HT1080 (cell line): ENCODE measurements at regions not wholly inside any gene's neighbourhood (a gene's known extent, or its start where the extent isn't known, plus 50 kb on each side); places are given as distances from the start of the nearest gene placed in this dataset.
"Not testable (repeated sequence)": the region's sequence is repeated elsewhere in the genome, so short reads cannot be mapped to it uniquely, and the experiment has no call there.

Experiments
- DNase-seq: peaks from one replicate; pipeline ENCODE4 v3.0.0-alpha.2; 2015; ENCODE audit warnings: low read depth

DNA sequence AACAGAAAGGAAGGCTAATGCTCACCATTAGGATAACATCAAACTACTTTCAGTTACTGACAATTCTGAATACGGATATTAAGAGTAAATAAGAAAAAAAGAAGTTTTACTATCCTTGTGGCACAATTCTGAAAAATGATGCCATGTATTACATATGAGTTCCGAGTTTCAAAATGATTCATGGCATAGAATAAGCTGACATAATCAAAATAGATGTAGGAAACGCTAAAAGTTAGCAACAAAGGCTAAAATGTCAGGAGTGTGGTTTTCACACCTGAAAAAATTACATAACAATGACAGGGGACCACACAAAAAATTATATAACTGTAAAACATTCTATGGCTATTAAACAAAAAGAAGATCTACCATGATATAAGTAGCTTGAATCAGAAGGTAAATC lies 1131.9 kb downstream of the OTOL1 start:
- no peak for DNase-seq

DNA sequence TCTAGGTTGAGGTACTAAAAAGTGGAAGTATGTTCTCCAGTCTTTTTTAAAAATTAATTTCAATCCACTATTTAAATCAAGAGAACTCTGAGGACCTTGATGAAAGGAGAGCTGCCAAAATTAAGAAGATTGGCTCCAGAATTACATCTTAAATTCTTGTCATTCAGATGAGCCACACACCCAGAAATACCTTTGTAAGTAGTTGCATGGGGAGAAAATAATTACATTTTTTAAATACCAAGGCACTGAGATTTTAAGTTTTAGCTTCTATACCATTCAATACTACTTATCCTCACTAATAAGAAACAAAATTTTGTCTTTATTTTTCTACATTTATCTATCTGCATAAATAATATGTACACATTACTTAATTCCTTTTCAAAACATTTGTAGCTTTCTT lies 1132.8 kb downstream of the OTOL1 start:
- DNase-seq: no peak

DNA sequence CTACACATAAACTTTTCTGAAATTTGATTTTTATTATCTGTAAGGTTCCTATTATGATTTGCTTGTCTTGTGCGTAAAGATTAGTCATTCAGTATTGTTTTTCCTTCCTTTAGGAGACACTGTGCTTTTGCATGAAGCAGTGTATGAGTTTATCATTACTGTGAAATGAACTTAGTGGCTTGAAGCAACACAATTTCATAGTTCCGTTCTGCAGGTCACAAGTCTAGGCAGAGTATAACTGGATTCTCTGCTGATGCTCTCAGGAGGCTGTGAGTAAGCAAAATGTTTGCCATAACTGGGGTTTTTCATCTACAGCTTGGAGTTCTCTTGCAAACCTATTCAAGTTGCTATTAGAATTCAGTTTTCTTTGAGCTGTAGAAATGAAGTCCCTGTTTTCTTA lies 1136.1 kb downstream of the OTOL1 start:
- DNase-seq: no peak

DNA sequence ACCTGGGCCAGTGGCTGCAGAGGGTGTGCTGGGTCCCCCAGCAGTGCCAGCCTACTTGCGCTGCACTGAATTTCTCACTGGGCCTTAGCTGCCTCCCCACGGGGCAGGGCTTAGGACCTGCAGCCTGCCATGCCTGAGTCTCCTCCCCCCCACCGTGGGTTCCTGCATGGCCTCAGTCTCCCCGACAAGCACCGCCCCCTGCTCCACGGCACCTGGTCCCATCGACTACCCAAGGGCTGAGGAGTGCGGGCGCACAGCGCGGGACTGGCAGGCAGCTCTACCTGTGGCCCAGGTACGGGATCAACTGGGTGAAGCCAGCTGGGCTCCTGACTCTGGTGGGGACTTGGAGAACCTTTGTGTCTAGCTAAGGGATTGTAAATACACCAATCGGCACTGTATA lies 1143.6 kb downstream of the OTOL1 start:
- DNase-seq: not testable (repeated sequence)

DNA sequence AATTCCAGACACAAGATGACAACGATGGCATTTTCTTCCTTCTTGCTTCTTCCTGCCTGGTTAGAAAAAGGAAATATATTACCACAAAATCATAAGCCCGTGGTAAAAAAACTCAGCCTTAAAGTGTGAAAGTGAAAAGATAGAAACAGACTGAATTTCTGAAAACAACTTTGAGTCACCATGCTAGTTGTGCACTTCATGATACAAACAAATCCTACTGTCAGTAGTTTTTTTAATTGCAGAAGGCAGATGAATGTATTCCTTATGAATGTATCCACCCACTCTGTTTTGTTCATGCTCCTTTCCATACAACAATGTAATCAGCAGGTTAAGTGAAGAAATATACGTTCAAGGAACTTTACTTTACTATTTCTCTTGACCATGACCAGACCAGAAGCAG lies 1144.7 kb downstream of the OTOL1 start:
- no peak for DNase-seq

DNA sequence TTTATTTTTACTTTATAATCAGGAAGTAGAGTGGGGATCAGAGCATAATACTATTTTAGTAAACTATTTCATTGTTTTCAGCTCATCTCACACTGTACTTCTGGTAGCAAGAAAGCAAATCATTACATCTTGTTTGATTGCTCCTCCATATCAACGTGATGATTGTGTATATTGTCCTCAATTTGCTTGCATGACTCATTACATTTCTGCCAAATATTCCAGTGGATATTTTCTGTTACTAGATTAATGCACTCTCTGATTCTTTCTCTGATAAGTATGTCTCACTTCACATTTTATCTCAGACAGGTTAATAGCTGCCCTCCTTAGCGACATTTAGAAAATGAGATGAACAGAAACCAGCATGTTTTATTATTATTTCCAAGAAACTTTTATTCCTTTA lies 1145.3 kb downstream of the OTOL1 start:
- no peak for DNase-seq

DNA sequence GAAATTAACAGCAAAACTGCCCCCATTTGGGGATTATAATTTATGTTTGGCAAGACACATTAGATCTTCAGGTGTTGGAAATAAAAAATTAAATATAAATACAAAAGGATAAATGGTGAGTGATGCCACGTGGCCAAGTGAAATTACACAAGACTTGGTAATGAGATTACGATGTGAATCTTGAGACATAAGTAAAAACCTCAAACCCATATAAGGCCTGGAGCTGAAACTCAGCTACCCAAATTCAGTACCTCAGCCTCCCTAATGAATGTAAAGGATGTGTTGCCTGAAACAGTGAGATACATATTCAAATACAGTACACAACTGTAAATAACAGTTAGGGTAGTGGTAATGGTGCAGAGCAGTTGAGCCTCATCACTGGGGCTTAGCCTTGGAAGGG lies 1146.6 kb downstream of the OTOL1 start:
- DNase-seq: no peak

DNA sequence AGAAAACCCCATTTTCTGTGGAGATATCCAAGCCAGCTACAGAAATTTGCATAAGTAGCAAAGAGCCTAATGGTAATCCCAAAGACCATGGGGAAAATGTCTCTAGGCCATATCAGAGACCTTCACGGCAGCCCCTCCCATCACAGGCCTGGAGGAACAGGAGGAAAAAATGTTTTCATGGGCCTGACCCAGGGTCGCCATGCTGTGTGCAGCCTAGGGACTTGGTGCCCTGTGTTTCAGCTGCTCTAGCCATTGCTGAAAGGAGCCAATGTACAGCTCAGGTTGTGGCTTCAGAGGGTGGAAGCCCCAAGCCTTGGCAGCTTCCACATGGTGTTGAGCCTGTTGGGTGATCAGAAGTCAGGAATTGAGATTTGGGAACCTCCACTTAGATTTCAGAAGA lies 1150.7 kb downstream of the OTOL1 start:
- no peak for DNase-seq

DNA sequence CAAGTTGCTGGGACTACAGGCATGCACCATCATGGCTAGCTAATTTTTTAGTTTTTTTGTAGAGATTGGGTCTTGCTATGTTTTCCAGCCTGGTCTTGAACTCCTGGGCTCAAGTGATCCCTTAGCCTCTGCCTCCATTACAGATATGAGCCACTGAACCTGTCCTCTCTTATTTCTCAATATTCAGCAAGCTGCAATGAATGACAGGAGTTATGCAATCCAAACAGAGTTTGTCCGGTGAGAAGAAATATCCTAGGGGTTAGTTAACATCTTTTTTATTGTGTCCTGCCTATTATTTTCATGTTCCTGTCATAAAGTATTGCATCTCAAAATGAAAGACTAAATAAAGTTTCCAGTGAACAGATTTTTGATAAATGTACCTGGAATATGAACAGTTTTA lies 1161.4 kb downstream of the OTOL1 start:
- DNase-seq: no peak

DNA sequence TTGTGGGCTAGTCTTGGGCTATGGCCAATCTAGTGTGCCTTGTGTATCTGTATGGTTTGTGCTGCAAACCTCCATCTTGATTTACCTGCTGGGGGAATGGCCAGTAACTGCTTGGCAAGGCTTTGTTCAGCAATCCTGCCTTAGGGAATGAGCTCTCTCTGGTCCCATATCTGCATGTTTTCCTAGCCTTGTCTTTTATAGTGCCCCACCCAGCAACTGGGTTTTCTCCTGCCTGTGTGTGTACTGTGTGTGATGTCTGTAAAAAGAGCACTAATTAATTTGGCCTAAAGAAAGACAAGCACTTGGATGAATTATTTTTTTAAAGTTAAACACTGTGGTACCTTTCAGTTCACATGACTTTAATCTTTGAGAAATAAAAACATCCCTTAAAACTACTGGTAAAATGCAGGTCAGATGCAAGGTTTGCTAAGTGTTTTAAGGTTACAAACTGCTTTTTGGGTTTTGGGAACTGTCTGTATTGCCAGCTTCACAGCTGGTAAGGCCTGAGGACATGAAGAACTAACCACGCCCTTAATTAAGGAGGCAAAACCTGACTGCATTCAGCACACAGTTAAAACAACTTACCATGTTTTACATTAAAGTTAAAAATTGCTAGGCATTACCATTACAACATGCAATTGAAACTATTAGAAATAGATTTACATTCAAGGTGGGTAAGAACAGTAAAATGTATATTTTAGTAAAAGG lies 1169.2 kb downstream of the OTOL1 start:
- no peak for DNase-seq

DNA sequence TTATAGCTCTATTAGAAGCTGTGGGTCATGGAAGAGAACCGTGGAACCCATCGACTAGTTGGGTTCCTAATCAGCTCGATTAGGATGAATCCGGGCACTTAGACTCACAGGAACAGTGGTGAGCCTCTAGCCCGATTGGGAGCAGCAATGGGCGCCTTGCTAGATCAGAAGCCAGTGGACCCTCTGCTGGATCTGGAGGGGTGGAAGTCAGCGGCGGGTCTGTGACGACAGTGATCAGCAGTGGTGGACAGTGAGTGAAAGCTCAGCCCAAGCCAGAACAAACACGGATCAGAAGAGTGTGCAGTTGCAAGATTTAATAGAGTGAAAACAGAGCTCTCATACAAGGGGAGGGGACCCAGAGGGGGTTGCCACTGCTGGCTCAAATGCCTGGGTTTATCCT lies 1170.2 kb downstream of the OTOL1 start:
- DNase-seq: no peak

DNA sequence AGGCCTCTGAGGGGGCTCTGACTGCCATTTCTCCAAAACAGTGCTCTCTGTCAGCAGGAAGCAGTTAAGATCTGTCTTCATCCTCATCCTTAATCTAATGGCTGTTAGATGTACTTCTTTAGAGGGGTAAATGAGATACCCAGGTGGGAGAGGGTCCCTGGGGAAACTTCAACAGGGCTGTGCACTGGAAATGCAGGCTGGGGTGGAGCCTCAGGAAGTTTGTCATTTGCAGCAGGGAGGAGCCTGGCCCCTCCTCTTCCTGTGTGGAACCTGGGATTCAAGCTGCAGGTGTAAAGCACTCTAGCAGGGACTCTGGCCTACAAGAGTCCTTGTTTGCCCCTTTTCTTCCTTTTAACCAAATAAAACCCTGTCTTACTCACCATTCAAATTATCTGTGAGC lies 1173.6 kb downstream of the OTOL1 start:
- DNase-seq: no peak

DNA sequence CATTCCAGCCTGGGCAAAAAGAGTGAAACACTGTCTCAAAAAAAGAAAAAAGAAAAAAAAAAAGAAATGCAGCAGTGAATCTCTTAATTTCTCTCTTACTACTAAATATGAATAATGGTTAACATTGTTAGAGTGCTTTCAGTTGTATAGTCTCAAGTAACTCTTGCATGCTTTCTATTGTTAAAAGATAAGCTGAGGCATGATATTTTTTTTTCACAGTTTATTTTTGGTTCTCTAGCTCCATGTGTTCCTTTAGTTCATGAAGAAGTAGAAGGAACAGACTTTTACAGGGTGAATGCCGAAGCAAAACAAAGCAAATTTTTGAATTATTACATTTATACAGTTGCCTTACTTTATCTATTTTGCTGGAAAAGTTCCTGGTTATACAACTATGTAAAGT lies 1180.9 kb downstream of the OTOL1 start:
- DNase-seq: no peak

DNA sequence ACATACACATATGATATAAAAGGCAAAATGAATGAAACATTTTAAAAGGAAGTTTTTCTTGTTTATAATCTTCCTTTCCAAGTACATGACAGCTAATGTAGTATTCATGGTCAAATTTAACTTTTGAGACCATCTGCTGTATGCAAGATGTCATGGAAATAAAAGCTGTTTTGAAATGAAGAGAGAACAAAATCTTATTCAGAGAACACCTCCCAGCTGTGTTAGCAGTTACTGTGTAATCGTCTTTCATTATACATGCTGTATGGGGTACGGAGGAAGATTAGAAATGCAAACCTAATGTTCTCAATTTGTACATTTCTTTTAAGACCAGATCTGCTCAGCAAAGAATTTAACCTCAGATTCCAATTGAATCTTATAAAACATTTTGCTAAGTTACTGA lies 1182.3 kb downstream of the OTOL1 start:
- no peak for DNase-seq

DNA sequence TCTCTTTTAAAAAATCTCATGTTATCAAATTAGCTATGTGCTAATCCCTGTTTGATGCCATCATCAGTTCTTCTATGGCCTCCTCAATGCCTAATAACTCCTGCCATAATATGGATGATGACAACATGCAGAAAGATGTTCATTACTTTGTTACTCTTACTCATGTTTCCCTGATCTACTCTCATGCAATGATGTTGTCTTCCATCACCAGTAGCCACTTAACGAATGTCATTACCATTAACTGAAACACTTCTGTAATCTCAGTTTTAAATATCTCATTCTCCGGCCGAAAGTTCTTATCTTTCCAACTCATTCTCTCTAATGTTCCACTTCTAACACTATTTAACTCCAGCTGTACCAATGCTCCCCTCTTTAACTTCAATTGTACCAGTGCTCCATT lies 1187.7 kb downstream of the OTOL1 start:
- DNase-seq: no peak

DNA sequence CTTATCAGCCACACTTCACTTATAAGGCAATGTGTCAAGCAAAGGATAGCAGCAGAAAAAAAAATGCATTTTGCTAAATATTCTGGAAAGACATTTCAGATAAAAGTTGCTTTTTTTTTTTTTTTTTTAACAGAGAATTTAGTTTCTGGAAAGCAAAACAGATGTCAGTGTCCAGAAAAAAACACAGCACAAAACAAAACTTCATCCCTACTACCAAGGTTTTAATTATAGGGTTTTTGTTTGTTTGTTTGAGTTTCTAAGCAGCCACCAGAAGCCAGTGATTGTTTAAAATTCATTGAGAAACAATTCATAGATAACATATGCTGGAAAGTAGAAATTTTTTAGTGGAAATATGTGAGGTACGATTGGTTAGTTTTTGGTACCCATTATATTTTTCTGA lies 1202.7 kb downstream of the OTOL1 start:
- DNase-seq: no peak

DNA sequence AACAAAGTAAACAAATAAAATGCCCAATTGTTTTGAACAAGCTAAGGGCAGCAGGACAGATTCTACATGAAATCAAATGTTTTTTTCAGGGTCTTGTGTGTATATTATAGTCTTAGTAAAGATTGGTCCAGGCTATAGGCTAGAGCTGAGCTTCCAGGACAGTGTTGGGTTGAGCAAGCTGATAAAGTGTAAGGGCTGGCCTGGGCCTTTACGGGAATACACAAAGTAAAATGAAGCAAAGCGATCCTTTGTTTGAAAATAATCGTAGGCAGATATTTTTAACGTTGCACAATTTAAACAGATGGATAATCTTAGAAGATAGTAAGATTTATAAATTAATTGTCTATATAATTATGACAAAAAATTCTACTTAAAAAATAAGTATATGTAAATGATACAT lies 1204.6 kb downstream of the OTOL1 start:
- DNase-seq: no peak

DNA sequence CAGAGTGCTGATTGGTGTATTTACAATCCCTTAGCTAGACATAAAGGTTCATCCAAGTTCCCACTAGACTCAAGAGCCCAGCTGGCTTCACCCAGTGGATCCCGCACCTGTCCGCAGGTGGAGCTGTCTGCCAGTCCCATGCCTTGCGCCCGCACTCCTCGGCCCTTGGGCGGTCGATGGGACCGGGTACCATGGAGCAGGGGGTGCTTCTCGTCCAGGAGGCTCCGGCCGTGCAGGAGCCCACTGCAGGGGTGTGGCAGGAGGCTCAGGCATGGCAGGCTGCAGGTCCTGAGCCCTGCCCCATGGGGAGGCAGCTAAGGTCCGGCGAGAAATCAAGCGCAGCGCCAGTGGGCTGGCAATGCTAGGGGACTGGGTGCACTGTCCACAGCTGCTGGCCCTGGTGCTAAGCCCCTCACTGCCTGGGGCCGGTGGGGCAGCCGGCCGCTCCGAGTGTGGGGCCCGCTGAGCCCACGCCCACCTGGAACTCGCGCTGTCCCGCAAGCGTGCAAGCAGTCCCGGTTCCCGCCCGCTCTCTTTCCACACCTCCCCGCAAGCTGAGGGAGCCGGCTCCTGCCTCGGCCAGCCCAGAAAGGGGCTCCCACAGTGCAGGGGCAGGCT lies 1206.3 kb downstream of the OTOL1 start:
- DNase-seq: no peak

DNA sequence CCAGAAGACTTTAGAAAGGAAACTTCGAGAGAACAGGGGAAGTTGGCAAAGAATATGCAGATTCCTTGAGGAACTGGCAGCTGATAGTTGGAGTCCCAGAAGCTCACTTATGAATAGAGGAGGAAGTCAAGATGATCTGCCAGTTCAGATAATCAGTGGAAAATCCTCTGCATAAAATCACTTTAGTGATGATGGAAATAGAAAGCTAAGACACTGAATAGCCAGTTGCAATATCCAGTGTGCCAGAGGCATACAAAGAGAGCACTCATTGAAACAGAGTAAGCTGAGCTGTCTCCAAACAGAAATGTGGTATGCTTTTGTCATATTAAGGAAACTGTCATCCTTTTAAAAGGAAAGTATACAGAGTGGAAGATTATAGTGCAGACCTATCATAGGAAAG lies 1207.6 kb downstream of the OTOL1 start:
- DNase-seq: no peak

DNA sequence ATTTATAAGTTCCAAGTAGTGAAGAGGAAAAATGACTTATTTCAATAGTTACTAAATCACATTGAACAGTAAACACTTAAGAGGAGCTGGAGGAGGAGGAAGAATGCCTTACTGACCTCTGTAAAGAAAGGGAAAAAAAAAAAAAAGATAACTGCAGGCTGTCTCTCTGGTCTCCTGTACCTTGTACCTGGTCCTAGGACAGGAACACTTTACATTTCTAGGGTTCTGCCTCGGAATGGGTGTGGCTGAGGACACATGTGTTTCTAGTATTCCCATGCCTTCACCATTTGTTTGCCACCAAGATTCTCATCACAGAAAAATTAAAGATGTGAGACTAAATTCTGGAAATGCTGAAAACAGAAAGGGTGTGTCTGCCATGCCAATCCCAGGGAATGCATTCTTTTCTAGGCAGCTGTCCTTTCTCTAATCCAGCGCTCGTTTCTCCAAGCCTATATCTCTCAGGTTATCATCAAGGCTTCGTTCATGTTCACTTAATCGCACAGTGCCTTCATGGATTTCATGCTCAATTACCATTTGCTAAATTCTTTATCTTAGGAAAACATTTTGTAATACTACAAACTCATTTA lies 1208.3 kb downstream of the OTOL1 start:
- DNase-seq: no peak

DNA sequence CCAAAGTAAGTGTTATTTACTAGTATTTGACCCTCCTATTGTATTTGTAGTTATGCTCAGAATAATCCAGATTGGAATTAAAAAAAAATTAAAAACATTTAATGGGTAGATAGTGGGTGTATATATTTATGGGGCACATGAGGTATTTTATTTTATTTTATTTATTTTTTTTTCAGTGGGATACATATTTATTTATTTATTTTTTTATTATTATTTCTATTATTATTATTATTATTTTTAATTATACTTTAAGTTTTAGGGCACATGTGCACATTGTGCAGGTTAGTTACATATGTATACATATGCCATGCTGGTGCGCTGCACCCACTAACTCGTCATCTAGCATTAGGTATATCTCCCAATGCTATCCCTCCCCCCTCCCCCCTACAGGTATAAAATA lies 1211.8 kb downstream of the OTOL1 start:
- not testable (repeated sequence) for DNase-seq

DNA sequence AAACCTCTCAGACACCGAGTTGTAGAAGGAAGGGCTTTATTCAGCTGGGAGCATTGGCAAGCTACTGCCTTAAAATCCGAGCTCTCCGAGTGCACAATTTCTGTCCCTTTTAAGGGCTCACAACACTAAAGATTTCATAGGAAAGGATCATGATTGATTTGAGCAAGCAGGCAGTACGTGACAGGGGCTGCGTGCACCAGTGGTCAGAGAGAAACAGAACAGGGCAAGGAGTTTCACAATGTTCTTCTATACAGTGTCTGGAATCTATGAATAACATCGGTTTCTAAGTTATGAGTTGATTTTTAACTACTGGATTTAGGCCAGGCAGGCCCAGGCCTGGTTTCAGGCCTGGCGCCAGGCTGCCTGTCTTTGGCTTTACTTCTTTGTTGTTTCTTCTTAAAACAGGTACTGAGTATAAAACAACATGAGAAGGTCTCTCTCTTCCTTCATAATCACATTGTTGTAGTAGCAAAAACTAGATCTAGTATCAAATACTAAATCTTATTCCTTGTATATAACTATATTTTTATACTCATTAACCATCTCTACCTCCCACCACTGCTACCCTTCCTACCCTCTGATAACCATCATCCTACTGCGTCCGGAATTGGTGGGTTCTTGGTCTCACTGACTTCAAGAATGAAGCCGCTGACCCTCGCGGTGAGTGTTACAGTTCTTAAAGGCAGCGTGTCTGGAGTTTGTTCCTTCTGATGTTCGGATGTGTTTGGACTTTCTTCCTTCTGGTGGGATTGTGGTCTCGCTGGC lies 1212.5 kb downstream of the OTOL1 start:
- not testable (repeated sequence) for DNase-seq
